Peyer's patch (tissue), 4 donors: ENCODE measurements at regions not wholly inside any gene's neighbourhood (a gene's known extent, or its start where the extent isn't known, plus 50 kb on each side); places are given as distances from the start of the nearest gene placed in this dataset.
"Not testable (repeated sequence)": the region's sequence is repeated elsewhere in the genome, so short reads cannot be mapped to it uniquely, and the experiment has no call there.

ENCODE experiments used
- DNase-seq, 3 donors: peaks; one replicate each; pipeline ENCODE4 v3.0.0-alpha.2; 2017 to 2019
- H3K27ac ChIP-seq, 4 donors: fragments of 200-600 bp; sonication (generic); one replicate each; pipeline ENCODE4 v1.5.1; 2016 to 2019
- H3K27me3 ChIP-seq, 2 donors: fragments of 200-600 bp; sonication (generic); one replicate each; pipeline ENCODE4 v1.5.1; 2019
- H3K36me3 ChIP-seq, 3 donors: fragments of 200-600 bp; sonication (generic); one replicate each; pipeline ENCODE4 v1.5.1; 2016 to 2019
- H3K4me1 ChIP-seq, 4 donors: fragments of 200-600 bp; sonication (generic); one replicate each; pipeline ENCODE4 v1.5.1; 2016 to 2019
- H3K4me3 ChIP-seq, 4 donors: fragments of 200-600 bp; sonication (generic); 1 replicate in 3 of 4; 2 replicates in 1 of 4; pipeline ENCODE4 v1.5.1; 2016 to 2019; ENCODE audit warnings: mild to moderate bottlenecking in 1 of 4
- H3K9me3 ChIP-seq, 4 donors: fragments of 200-600 bp; sonication (generic); one replicate each; pipeline ENCODE4 v1.5.1; 2016 to 2019; ENCODE audit warnings: mild to moderate bottlenecking in 1 of 4
- TF ChIP-seq, protein P1 (sequence below), 6 experiments: fragments of 450-650 bp in 4 of 6; fragments of 200-600 bp in 2 of 6; sonication (generic) in 1 of 6; IDR thresholded peaks; one replicate each; pipeline ENCODE4 v1.5.1; 2017 to 2019; ENCODE audit warnings: antibody characterized with exemption in 6 of 6, mild to moderate bottlenecking in 3 of 6, moderate library complexity in 1 of 6

DNA sequence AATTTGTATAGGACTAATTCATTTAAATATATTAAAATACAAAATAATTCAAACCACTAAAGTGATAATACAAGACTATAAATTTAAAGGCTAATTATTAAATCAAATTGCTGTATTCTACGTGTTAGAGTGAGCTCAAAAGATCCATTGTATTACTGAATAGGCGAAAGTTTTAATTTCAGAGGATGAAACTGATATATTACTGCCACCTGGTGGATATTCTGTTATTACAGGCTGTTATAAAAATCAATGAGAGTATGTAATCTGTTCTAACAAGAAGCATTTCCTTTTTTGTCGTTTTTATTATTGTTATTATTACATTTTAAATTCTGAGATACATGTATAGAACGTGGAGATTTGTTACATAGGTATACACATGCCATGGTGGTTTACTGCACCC is 1239.6 kb upstream of the USP9Y start:
- not testable (repeated sequence) for DNase-seq, H3K36me3 ChIP-seq, H3K4me1 ChIP-seq, H3K9me3 ChIP-seq, H3K27ac ChIP-seq, H3K4me3 ChIP-seq, H3K27me3 ChIP-seq
- TF ChIP-seq, protein P1, sequence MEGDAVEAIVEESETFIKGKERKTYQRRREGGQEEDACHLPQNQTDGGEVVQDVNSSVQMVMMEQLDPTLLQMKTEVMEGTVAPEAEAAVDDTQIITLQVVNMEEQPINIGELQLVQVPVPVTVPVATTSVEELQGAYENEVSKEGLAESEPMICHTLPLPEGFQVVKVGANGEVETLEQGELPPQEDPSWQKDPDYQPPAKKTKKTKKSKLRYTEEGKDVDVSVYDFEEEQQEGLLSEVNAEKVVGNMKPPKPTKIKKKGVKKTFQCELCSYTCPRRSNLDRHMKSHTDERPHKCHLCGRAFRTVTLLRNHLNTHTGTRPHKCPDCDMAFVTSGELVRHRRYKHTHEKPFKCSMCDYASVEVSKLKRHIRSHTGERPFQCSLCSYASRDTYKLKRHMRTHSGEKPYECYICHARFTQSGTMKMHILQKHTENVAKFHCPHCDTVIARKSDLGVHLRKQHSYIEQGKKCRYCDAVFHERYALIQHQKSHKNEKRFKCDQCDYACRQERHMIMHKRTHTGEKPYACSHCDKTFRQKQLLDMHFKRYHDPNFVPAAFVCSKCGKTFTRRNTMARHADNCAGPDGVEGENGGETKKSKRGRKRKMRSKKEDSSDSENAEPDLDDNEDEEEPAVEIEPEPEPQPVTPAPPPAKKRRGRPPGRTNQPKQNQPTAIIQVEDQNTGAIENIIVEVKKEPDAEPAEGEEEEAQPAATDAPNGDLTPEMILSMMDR (IDR thresholded peaks at IDR 0.05), result peak in 1 of 6 experiments; percentile 28

DNA sequence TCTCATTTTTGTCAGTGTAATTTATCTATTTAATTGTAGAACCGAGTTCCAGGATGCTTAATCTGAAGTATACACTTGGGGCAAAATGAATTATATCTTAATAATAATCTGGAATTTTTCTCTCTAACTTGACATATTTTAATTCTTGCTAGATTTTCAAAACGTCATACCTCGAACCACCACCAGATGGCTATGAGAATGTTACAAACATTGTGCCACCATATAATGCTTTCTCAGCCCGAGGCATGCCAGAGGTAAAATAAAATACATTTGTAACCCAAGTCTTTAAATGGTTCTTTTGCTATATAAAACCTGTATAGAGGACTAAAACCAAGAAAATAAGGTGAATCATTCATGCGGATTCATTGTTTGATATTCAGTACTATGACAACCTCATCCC is 1234.3 kb upstream of the USP9Y start:
- H3K9me3 ChIP-seq, H3K36me3 ChIP-seq, H3K27ac ChIP-seq: not testable (repeated sequence)

More for the DNA sequence above, 1234.3 kb upstream of the USP9Y start:
- not testable (repeated sequence) for H3K27me3 ChIP-seq, DNase-seq, H3K4me3 ChIP-seq, H3K4me1 ChIP-seq
- TF ChIP-seq, protein P1 (IDR thresholded peaks at IDR 0.05), result peak in 1 of 6 experiments; percentile 8
